ENCODE measurements at regions not wholly inside any gene's neighbourhood (a gene's known extent, or its start where the extent isn't known, plus 50 kb on each side); places are given as distances from the start of the nearest gene placed in this dataset.

GRCh38 chr5:144960296-144960695, 789.6 kb downstream of the KCTD16 start:
- no peaks in the 10 kb centered on the region for H3K27me3 ChIP-seq (replicated peaks; ENCODE audit: control insufficient read depth, insufficient read depth, low read length)
- intact Hi-C loops (cut with micrococcal nuclease; ENCODE audit: unreplicated experiment) = no loop called here
- Mint-ChIP-seq H3K4me3 (ENCODE audit: unreplicated experiment) (no peak overlapping the region), H3K9me3 (ENCODE audit: unreplicated experiment) (no peaks in the 10 kb centered on the region), H3K27ac (ENCODE audit: unreplicated experiment) (no peak overlapping the region), H3K36me3 (ENCODE audit: insufficient read depth, unreplicated experiment) (no peaks in the 10 kb centered on the region), H3K27me3 (ENCODE audit: insufficient read depth, unreplicated experiment) (peaks cover 5% of the 10 kb centered on the region), H3K4me1 (ENCODE audit: low read depth, unreplicated experiment) (no peaks in the 10 kb centered on the region)
- H3K4me3 ChIP-seq (ENCODE audit: low read depth, low read length) = no peak overlapping the region
- DNase-seq = no peak
- no peak for TF ChIP-seq CTCF (IDR thresholded peaks at IDR 0.05; ENCODE audit: insufficient read depth in 1 of 2, low read depth in 1 of 2, low read length in 1 of 2, severe bottlenecking in 1 of 2, unreplicated experiment in 1 of 2)
- POLR2A ChIA-PET = no interaction called here
- CTCF ChIA-PET = no interaction called here
- no peaks in the 10 kb centered on the region for H3K9me3 ChIP-seq
- no peaks in the 10 kb centered on the region for H3K36me3 ChIP-seq (ENCODE audit: control insufficient read depth, insufficient read depth, low read length)
- no TSS peak for BruUV-seq (replicated peaks)
- no peaks in the 10 kb centered on the region for H3K4me1 ChIP-seq

- H3K27me3 ChIP-seq (replicated peaks; ENCODE audit: control insufficient read depth, insufficient read depth, low read length) = no peaks in the 10 kb centered on the region
- no peak for TF ChIP-seq CTCF (IDR thresholded peaks at IDR 0.05; ENCODE audit: insufficient read depth in 1 of 2, low read depth in 1 of 2, low read length in 1 of 2, severe bottlenecking in 1 of 2, unreplicated experiment in 1 of 2)
- H3K4me3 Mint-ChIP-seq (ENCODE audit: unreplicated experiment) = no peak overlapping the region
- H3K4me1 ChIP-seq = no peaks in the 10 kb centered on the region
- BruUV-seq (replicated peaks) = no TSS peak
- ChIA-PET POLR2A (no interaction called here), CTCF (no interaction called here)
- no peaks in the 10 kb centered on the region for H3K36me3 Mint-ChIP-seq (ENCODE audit: insufficient read depth, unreplicated experiment)
- peaks cover 5% of the 10 kb centered on the region for H3K27me3 Mint-ChIP-seq (ENCODE audit: insufficient read depth, unreplicated experiment)
- H3K27ac Mint-ChIP-seq (ENCODE audit: unreplicated experiment) = no peak overlapping the region
- H3K9me3 Mint-ChIP-seq (ENCODE audit: unreplicated experiment) = no peaks in the 10 kb centered on the region
- no peaks in the 10 kb centered on the region for H3K36me3 ChIP-seq (ENCODE audit: control insufficient read depth, insufficient read depth, low read length)
- intact Hi-C loops (cut with micrococcal nuclease; ENCODE audit: unreplicated experiment) = no loop called here
- no peak for DNase-seq
- H3K4me3 ChIP-seq (ENCODE audit: low read depth, low read length) = no peak overlapping the region
- no peaks in the 10 kb centered on the region for H3K4me1 Mint-ChIP-seq (ENCODE audit: low read depth, unreplicated experiment)
- no peaks in the 10 kb centered on the region for H3K9me3 ChIP-seq
These were observed 787.3 kb downstream of the KCTD16 start for GRCh38 chr5:144958002-144958401.

- Histone ChIP-seq H3K36me3 (ENCODE audit: control insufficient read depth, insufficient read depth, low read length) (no peaks in the 10 kb centered on the region), H3K9me3 (no peaks in the 10 kb centered on the region), H3K27me3 (replicated peaks; ENCODE audit: control insufficient read depth, insufficient read depth, low read length) (no peaks in the 10 kb centered on the region), H3K4me1 (no peaks in the 10 kb centered on the region), H3K4me3 (ENCODE audit: low read depth, low read length) (no peak overlapping the region)
- Mint-ChIP-seq H3K36me3 (ENCODE audit: insufficient read depth, unreplicated experiment) (no peaks in the 10 kb centered on the region), H3K9me3 (ENCODE audit: unreplicated experiment) (no peaks in the 10 kb centered on the region), H3K27me3 (ENCODE audit: insufficient read depth, unreplicated experiment) (no peaks in the 10 kb centered on the region), H3K4me1 (ENCODE audit: low read depth, unreplicated experiment) (no peaks in the 10 kb centered on the region), H3K4me3 (ENCODE audit: unreplicated experiment) (no peak overlapping the region), H3K27ac (ENCODE audit: unreplicated experiment) (no peak overlapping the region)
- intact Hi-C loops (cut with micrococcal nuclease; ENCODE audit: unreplicated experiment) = no loop called here
- ChIA-PET POLR2A (no interaction called here), CTCF (no interaction called here)
- TF ChIP-seq CTCF (IDR thresholded peaks at IDR 0.05; ENCODE audit: insufficient read depth in 1 of 2, low read depth in 1 of 2, low read length in 1 of 2, severe bottlenecking in 1 of 2, unreplicated experiment in 1 of 2) = no peak
- BruUV-seq (replicated peaks) = no TSS peak
- DNase-seq = no peak
These were observed 780.3 kb downstream of the KCTD16 start for GRCh38 chr5:144950996-144951395.
